Ishikawa (cell line): ENCODE measurements at regions not wholly inside any gene's neighbourhood (a gene's known extent, or its start where the extent isn't known, plus 50 kb on each side); places are given as distances from the start of the nearest gene placed in this dataset.

Experiments used
- CEBPB ChIP-seq: IDR thresholded peaks from 2 replicates; pipeline ENCODE4 v1.6.1; 2012
- CREB1 ChIP-seq: IDR thresholded peaks from 2 replicates; pipeline ENCODE4 v1.6.1; 2012; ENCODE audit warnings: low read depth
- EGR1 ChIP-seq: IDR thresholded peaks from 2 replicates; pipeline ENCODE4 v1.6.1; 2012
- EP300 ChIP-seq: IDR thresholded peaks from 2 replicates; pipeline ENCODE4 v1.6.1; 2012; ENCODE audit warnings: borderline replicate concordance
- FOXM1 ChIP-seq: IDR thresholded peaks from 2 replicates; pipeline ENCODE4 v1.6.1; 2012; ENCODE audit warnings: low read depth, borderline replicate concordance
- MAX ChIP-seq: IDR thresholded peaks from 2 replicates; pipeline ENCODE4 v1.6.1; 2012
- NFIC ChIP-seq: IDR thresholded peaks from 2 replicates; pipeline ENCODE4 v1.6.1; 2012
- RAD21 ChIP-seq: IDR thresholded peaks from 2 replicates; pipeline ENCODE4 v1.6.1; 2012; ENCODE audit warnings: low read depth
- TAF1 ChIP-seq: IDR thresholded peaks from 2 replicates; pipeline ENCODE4 v1.6.1; 2012; ENCODE audit warnings: low read depth, mild to moderate bottlenecking
- TCF12 ChIP-seq: IDR thresholded peaks from 2 replicates; pipeline ENCODE4 v1.6.1; 2012; ENCODE audit warnings: low read depth
- TEAD4 ChIP-seq: IDR thresholded peaks from 2 replicates; pipeline ENCODE4 v1.6.1; 2012
- USF1 ChIP-seq: IDR thresholded peaks from 2 replicates; pipeline ENCODE4 v1.6.1; 2012
- YY1 ChIP-seq: IDR thresholded peaks from 2 replicates; pipeline ENCODE4 v1.6.1; 2012; ENCODE audit warnings: low read depth
- ZBTB7A ChIP-seq: IDR thresholded peaks from 2 replicates; pipeline ENCODE4 v1.6.1; 2012; ENCODE audit warnings: low read depth
- TF ChIP-seq, protein P1 (sequence below): IDR thresholded peaks from 2 replicates; pipeline ENCODE4 v1.6.1; 2012; ENCODE audit warnings: low read depth, mild to moderate bottlenecking

DNA sequence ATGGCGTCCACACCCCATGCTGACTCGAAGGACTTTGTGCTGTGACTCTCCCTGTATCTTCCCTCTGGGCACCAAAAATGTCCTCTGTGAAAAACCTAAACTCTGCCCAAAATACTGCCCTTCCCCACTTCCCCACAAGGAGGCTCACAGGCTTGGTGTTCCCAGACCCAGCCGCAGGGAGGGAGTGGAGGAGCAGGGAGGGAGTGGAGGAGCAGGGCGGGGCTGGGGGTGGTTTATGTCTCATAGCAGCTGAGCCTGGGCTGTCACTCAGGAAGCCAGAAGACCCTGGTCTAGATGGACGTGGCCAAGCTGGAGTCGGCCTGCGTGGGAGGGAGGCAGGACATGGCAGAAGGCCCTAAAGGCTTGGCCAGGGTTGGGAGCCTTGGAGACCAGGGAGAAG, 461.7 kb downstream of the PTPRU start:
- TF ChIP-seq RAD21, result peak; percentile 50
- no peak for TF ChIP-seq EP300

DNA sequence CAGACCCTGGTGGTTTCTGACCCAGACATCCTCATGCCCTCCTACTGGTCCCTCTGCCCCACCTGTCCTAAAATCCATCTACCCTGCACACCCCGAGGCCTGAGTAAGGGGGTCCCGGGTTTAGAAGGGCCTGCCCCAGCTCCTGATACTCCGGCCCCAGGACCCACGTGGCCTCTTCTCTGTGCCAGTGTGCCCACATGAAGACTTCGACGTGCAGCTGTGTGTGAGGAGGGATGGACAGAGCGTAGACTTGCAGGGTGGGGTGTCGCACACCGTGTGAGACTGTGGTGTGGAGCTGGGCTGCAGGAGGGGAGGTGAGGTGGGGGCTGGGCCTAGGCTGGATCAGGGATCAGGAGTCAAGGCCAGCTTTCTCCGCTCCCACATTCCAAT, 461.1 kb downstream of the PTPRU start:
- TF ChIP-seq TAF1 (no peak), RAD21 (no peak), MAX (no peak), EGR1 (no peak), NFIC (no peak), TCF12 (no peak), YY1 (no peak), TEAD4 (no peak)
- TF ChIP-seq, protein P1, sequence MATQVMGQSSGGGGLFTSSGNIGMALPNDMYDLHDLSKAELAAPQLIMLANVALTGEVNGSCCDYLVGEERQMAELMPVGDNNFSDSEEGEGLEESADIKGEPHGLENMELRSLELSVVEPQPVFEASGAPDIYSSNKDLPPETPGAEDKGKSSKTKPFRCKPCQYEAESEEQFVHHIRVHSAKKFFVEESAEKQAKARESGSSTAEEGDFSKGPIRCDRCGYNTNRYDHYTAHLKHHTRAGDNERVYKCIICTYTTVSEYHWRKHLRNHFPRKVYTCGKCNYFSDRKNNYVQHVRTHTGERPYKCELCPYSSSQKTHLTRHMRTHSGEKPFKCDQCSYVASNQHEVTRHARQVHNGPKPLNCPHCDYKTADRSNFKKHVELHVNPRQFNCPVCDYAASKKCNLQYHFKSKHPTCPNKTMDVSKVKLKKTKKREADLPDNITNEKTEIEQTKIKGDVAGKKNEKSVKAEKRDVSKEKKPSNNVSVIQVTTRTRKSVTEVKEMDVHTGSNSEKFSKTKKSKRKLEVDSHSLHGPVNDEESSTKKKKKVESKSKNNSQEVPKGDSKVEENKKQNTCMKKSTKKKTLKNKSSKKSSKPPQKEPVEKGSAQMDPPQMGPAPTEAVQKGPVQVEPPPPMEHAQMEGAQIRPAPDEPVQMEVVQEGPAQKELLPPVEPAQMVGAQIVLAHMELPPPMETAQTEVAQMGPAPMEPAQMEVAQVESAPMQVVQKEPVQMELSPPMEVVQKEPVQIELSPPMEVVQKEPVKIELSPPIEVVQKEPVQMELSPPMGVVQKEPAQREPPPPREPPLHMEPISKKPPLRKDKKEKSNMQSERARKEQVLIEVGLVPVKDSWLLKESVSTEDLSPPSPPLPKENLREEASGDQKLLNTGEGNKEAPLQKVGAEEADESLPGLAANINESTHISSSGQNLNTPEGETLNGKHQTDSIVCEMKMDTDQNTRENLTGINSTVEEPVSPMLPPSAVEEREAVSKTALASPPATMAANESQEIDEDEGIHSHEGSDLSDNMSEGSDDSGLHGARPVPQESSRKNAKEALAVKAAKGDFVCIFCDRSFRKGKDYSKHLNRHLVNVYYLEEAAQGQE, result no peak

DNA sequence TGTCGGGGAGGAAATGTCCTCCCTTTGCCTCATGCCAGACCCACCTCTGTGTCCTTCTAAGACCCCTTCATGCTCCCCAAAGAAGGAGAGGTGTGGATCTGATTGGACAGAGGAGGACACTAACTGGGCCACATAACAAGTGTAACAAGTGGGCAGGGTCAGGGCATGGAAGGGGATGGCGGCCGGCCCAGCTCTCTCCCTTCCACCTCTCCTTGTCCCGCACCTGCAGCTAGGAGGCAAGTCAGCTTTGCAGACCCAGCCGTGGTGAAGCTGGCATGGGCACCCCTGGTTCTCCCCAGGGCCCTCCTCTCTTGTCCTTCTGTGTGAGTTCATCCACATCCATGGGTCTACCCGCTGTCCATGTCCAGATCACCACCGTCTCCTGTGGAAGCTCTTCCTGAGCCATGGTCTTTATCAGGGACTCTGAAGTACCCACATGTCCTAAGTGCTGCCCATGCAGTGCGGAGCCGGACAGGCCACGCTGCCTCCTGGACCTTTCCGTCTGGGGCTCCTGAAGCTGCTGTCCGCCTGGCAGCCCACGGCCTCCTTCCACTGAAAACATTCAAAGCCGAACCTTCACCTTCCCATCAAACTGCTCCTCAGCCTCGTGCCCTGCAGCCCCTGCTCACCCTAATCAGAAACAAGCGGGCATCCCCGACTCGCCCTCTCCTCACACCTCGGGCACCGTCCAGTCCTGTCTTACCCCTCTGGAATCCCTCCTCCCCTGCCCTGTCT, 460.5 kb downstream of the PTPRU start:
- no peak for TF ChIP-seq ZBTB7A

GRCh38 chr1:29695803-29696202, 459.5 kb downstream of the PTPRU start:
- no peak for TF ChIP-seq TEAD4
- TF ChIP-seq EGR1, result no peak
- no peak for TF ChIP-seq EP300
- TF ChIP-seq RAD21, result no peak
- TF ChIP-seq NFIC, result no peak
- TF ChIP-seq YY1, result no peak
- no peak for TF ChIP-seq FOXM1

GRCh38 chr1:29695036-29695435, 458.7 kb downstream of the PTPRU start:
- TF ChIP-seq RAD21, result no peak
- TF ChIP-seq MAX, result no peak
- TF ChIP-seq YY1, result no peak
- no peak for TF ChIP-seq TCF12
- TF ChIP-seq TAF1, result no peak
- TF ChIP-seq EP300, result no peak
- no peak for TF ChIP-seq NFIC
- no peak for TF ChIP-seq TEAD4
- TF ChIP-seq CREB1, result no peak
- TF ChIP-seq CEBPB, result no peak
- TF ChIP-seq USF1, result no peak
- TF ChIP-seq FOXM1, result no peak
- no peak for TF ChIP-seq ZBTB7A
- TF ChIP-seq EGR1, result no peak
- TF ChIP-seq, protein P1, result no peak

DNA sequence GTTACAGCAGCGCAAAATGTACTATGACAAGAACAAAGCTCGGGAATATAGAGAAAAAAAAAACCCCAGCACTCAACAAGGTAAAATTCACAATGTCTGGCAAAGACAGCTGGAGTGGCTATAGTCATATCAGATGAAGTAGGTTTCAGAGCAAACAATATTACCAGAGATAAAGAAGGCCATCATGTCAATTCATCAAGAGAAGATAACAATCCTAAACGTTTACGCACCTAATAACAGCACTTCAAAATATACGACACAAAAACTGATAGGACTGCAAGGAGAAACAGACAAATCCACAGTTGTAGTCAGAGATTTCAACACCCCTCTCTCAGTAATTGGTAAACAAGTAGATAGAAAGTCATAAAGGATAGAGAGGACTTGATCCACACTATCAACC, 455.2 kb downstream of the PTPRU start:
- TF ChIP-seq CREB1, result no peak
- TF ChIP-seq TAF1, result no peak
- TF ChIP-seq, protein P1, result no peak
- no peak for TF ChIP-seq EP300
- no peak for TF ChIP-seq NFIC
- TF ChIP-seq MAX, result no peak
- TF ChIP-seq CEBPB, result no peak
- TF ChIP-seq YY1, result no peak
- no peak for TF ChIP-seq TCF12
- TF ChIP-seq USF1, result no peak
- no peak for TF ChIP-seq ZBTB7A
- no peak for TF ChIP-seq RAD21
- no peak for TF ChIP-seq EGR1
- no peak for TF ChIP-seq FOXM1
- no peak for TF ChIP-seq TEAD4
